K562 (cell line): ENCODE measurements at regions not wholly inside any gene's neighbourhood (a gene's known extent, or its start where the extent isn't known, plus 50 kb on each side); places are given as distances from the start of the nearest gene placed in this dataset.

Source experiments
- ATAC-seq: fragments of 200-7000 bp; cut with Tn5 transposase; 3 replicates; pipeline ENCODE4 v1.9.1; 2020; ENCODE audit warnings: moderate library complexity
- BruUV-seq: library from RNA; stranded (reverse); fragments of 400-500 nt; replicated peaks from 2 replicates; lab custom pipeline; 2021; lab: Mats Ljungman, UMichigan
- CTCF ChIA-PET: fragments of 300-600 bp; formaldehyde crosslinking; extraction: SDS; loops from one replicate; lab custom pipeline; 2021; ENCODE audit warnings: low intra/inter-chr PET ratio; lab: Yijun Ruan, JAX
- POLR2A ChIA-PET: fragments of 300-600, 350-650 bp; sonication (Branson Sonifier 250); formaldehyde crosslinking; extraction: SDS; loops from one replicate; lab custom pipeline; 2021; ENCODE audit warnings: antibody characterized with exemption, inconsistent platforms; lab: Yijun Ruan, JAX
- DNase-seq, 4 experiments: peaks; one replicate each; pipeline versions ENCODE4 v3.0.0 to v3.0.0-alpha.2; 2011 to 2018; ENCODE audit warnings: low spot score in 3 of 4, mixed read lengths in 3 of 4; ENCODE audit errors: extremely low read depth in 1 of 4
- FAIRE-seq: peaks from 2 replicates; lab custom pipeline; 2011; peaks lifted over from hg19 to GRCh38; lab: Jason Lieb, UNC
- H2AFZ ChIP-seq: 2 replicates; pipeline ENCODE4 v1.6.0; 2011; ENCODE audit warnings: low read depth, low read length, control low read depth, inconsistent platforms
- H3K27ac ChIP-seq: fragments of 200-600 bp; 3 replicates; pipeline ENCODE4 v1.8.0; 2011; ENCODE audit warnings: low read depth, mild to moderate bottlenecking, control low read depth, inconsistent platforms, low read length, moderate library complexity, mixed read lengths; ENCODE audit errors: extremely low read depth
- H3K27me3 ChIP-seq, 2 experiments: fragments of 300-600 bp in 1 of 2; 2 replicates in 1 of 2; 3 replicates in 1 of 2; pipeline versions ENCODE4 v1.6.0 to v1.8.0; 2011; ENCODE audit warnings: inconsistent platforms in 2 of 2, low read length in 2 of 2, mild to moderate bottlenecking in 1 of 2, mixed read lengths in 1 of 2, moderate library complexity in 1 of 2; ENCODE audit not compliant: control insufficient read depth in 2 of 2, insufficient read depth in 2 of 2
- H3K36me3 ChIP-seq: fragments of 300-600 bp; 3 replicates; pipeline ENCODE4 v1.8.0; 2011; ENCODE audit warnings: mild to moderate bottlenecking, low read length, inconsistent platforms; ENCODE audit not compliant: control insufficient read depth, insufficient read depth
- H3K4me1 ChIP-seq, 2 experiments: fragments of 200-600 bp in 1 of 2; replicated peaks in 1 of 2; 2 replicates in 1 of 2; 3 replicates in 1 of 2; pipeline versions ENCODE4 v1.5.1 to v1.8.0; 2011; ENCODE audit warnings: inconsistent platforms in 2 of 2, low read length in 2 of 2, mild to moderate bottlenecking in 1 of 2, mixed read lengths in 1 of 2, moderate library complexity in 1 of 2; ENCODE audit not compliant: control insufficient read depth in 2 of 2, insufficient read depth in 2 of 2
- H3K4me2 ChIP-seq: 2 replicates; pipeline ENCODE4 v1.6.1; 2011; ENCODE audit warnings: low read length, control low read depth, inconsistent platforms, mixed read lengths; ENCODE audit not compliant: insufficient read depth
- H3K4me3 ChIP-seq: fragments of 200-600 bp; sonication (generic), shearing (Covaris generic); 2 replicates; pipeline ENCODE4 v1.5.1; 2016; ENCODE audit warnings: control low read depth, inconsistent platforms
- H3K79me2 ChIP-seq: fragments of 200-600 bp; 3 replicates; pipeline ENCODE4 v1.8.0; 2011; ENCODE audit warnings: low read length, inconsistent platforms; ENCODE audit not compliant: control insufficient read depth, insufficient read depth
- H3K9ac ChIP-seq, 2 experiments: 2 replicates each; pipeline versions ENCODE4 v1.6.0 to v1.6.1; 2011; ENCODE audit warnings: low read depth in 2 of 2, low read length in 2 of 2, control low read depth in 1 of 2, inconsistent platforms in 1 of 2, mild to moderate bottlenecking in 1 of 2, mixed read lengths in 1 of 2; ENCODE audit not compliant: insufficient read depth in 1 of 2
- H3K9me1 ChIP-seq: one replicate; pipeline ENCODE4 v1.6.0; 2011; ENCODE audit warnings: inconsistent platforms, mild to moderate bottlenecking, low read length, moderate library complexity; ENCODE audit not compliant: control insufficient read depth, insufficient read depth
- H3K9me3 ChIP-seq: replicated peaks from 2 replicates; pipeline ENCODE4 v1.5.1; 2011; ENCODE audit warnings: low read depth, low read length, inconsistent platforms; ENCODE audit not compliant: control insufficient read depth, insufficient read depth
- H4K20me1 ChIP-seq: replicated peaks from 2 replicates; pipeline ENCODE4 v1.6.1; 2011; ENCODE audit warnings: low read length, inconsistent platforms, mixed read lengths; ENCODE audit not compliant: control insufficient read depth, insufficient read depth
- GATAD2A ChIP-seq: fragments of 450-650 bp; IDR thresholded peaks from 2 replicates; pipeline ENCODE4 v1.6.1; 2017
- ZNF695 ChIP-seq: fragments of 450-650 bp; formaldehyde crosslinking; IDR thresholded peaks from 2 replicates; pipeline ENCODE4 v1.4.0; 2020; ENCODE audit warnings: mild to moderate bottlenecking, moderate library complexity
- WGBS: fragments of 100-300 bp; shearing (Covaris generic); methylation state at CpG from one replicate; pipeline ENCODE4 v1.1.6; 2016; ENCODE audit warnings: low coverage, mixed read lengths; ENCODE audit not compliant: insufficient coverage; ENCODE audit errors: missing lambda C conversion rate; 5-methylcytosine and 5-hydroxymethylcytosine counted together
- in situ Hi-C: fragments of 300-500 bp; cut with MboI; formaldehyde crosslinking; loops from 4 replicates; pipeline ENCODE4 v1.15.0; 2018; ENCODE audit warnings: inconsistent platforms, mixed read lengths
- intact Hi-C: fragments of 100-400 bp; cut with micrococcal nuclease; formaldehyde crosslinking; loops from 2 replicates; pipeline ENCODE4 v1.14.2; 2022
- TF ChIP-seq, protein P1 (sequence below), 2 experiments: IDR thresholded peaks; 2 replicates each; pipeline ENCODE4 v1.6.1; 2012; ENCODE audit warnings: improper control_type of control experiment in 2 of 2, low read depth in 2 of 2, low read length in 2 of 2, borderline replicate concordance in 1 of 2
- TF ChIP-seq, protein P2 (sequence below): IDR thresholded peaks from 3 replicates; pipeline ENCODE4 v1.6.1; 2011; ENCODE audit warnings: borderline replicate concordance, mild to moderate bottlenecking, moderate library complexity; ENCODE audit not compliant: insufficient read length; ENCODE audit errors: extremely low read depth
- TF ChIP-seq, protein P3 (sequence below): sonication (generic); formaldehyde crosslinking; IDR thresholded peaks from 2 replicates; pipeline ENCODE4 v1.8.1; 2023; ENCODE audit warnings: mild to moderate bottlenecking, missing genetic modification reagents
- TF ChIP-seq, protein P4 (sequence below): sonication (generic); formaldehyde crosslinking; IDR thresholded peaks from 2 replicates; pipeline ENCODE4 v1.9.0; 2022; ENCODE audit warnings: mild to moderate bottlenecking, missing genetic modification reagents

DNA sequence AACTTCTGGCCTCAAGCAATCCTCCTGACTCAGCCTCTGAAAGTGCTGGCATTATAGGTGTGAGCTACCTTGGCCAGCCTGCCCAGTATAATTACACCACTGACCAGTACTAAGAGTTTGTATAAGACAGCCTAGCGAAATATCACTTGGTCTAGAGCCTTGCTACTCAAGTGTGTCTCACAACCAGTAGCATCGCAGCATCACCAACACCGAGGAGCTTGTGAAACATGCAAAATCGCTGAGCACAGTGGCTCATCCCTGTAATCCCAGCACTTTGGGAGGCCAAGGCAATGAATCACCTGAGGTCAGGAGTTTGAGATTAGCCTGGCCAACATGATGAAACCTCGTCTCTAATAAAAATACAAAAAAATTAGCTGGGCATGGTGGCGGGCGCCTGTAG, 102.0 kb upstream of the GATB start:
- CTCF ChIA-PET: no interaction called here

DNA sequence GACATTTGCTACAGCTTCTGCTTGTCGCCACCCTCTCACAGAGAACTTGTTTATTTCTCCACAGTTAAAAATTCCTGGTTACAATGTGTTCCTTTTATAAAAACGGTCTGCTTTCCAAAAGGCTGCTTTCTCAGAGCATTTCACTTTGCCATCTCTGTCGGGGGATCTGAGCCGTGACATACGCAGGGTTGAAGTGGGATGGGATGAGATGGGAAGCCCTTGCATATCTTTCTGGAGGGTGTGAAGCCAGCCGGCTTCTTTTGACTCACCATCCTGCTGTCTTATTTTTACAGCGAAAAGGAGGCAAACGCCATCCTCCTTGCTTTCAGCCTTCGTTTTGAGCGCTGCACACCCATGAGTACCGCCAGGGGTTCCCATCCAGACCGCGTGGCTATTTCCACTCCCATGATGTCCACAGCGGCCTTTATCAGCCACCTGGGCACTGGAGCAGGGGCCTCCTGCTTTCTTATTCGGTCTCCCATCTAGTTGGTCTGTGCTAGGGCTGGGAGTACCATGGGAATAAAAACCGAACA, 99.8 kb upstream of the GATB start:
- ChIA-PET CTCF (no interaction called here), POLR2A (no interaction called here)
- no peaks in the 10 kb centered on the region for H3K4me1 ChIP-seq
- whole genome bisulfite sequencing: 2% methylated on average over 16 of the region's 16 CpGs
- BruUV-seq: no TSS peak
- H3K79me2 ChIP-seq: no peaks in the 10 kb centered on the region
- FAIRE-seq (no peak), DNase-seq (no peak), ATAC-seq (no peak)
- intact Hi-C loops (no loop called here), in situ Hi-C loops (no loop called here)
- H3K4me2 ChIP-seq: no peak overlapping the region
- no peak overlapping the region for H3K27ac ChIP-seq
- H2AFZ ChIP-seq: no peak overlapping the region
- no peak overlapping the region for H3K4me3 ChIP-seq
- H4K20me1 ChIP-seq: peaks cover 7% of the 10 kb centered on the region; the same call in 1 of the 2 replicates
- no peaks in the 10 kb centered on the region for H3K36me3 ChIP-seq
- H3K9me3 ChIP-seq: no peaks in the 10 kb centered on the region
- H3K9me1 ChIP-seq: no peaks in the 10 kb centered on the region
- peaks cover 11 to 39% of the 10 kb centered on the region in 2 experiments; a peak in 3 of 5 replicates for H3K27me3 ChIP-seq
- no peak overlapping the region for H3K9ac ChIP-seq
- TF ChIP-seq, protein P1, sequence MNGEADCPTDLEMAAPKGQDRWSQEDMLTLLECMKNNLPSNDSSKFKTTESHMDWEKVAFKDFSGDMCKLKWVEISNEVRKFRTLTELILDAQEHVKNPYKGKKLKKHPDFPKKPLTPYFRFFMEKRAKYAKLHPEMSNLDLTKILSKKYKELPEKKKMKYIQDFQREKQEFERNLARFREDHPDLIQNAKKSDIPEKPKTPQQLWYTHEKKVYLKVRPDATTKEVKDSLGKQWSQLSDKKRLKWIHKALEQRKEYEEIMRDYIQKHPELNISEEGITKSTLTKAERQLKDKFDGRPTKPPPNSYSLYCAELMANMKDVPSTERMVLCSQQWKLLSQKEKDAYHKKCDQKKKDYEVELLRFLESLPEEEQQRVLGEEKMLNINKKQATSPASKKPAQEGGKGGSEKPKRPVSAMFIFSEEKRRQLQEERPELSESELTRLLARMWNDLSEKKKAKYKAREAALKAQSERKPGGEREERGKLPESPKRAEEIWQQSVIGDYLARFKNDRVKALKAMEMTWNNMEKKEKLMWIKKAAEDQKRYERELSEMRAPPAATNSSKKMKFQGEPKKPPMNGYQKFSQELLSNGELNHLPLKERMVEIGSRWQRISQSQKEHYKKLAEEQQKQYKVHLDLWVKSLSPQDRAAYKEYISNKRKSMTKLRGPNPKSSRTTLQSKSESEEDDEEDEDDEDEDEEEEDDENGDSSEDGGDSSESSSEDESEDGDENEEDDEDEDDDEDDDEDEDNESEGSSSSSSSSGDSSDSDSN (IDR thresholded peaks at IDR 0.05; ENCODE audit: borderline replicate concordance in 1 of 2, low read depth in 2 of 2, low read length in 2 of 2): no peak
- TF ChIP-seq, protein P2, sequence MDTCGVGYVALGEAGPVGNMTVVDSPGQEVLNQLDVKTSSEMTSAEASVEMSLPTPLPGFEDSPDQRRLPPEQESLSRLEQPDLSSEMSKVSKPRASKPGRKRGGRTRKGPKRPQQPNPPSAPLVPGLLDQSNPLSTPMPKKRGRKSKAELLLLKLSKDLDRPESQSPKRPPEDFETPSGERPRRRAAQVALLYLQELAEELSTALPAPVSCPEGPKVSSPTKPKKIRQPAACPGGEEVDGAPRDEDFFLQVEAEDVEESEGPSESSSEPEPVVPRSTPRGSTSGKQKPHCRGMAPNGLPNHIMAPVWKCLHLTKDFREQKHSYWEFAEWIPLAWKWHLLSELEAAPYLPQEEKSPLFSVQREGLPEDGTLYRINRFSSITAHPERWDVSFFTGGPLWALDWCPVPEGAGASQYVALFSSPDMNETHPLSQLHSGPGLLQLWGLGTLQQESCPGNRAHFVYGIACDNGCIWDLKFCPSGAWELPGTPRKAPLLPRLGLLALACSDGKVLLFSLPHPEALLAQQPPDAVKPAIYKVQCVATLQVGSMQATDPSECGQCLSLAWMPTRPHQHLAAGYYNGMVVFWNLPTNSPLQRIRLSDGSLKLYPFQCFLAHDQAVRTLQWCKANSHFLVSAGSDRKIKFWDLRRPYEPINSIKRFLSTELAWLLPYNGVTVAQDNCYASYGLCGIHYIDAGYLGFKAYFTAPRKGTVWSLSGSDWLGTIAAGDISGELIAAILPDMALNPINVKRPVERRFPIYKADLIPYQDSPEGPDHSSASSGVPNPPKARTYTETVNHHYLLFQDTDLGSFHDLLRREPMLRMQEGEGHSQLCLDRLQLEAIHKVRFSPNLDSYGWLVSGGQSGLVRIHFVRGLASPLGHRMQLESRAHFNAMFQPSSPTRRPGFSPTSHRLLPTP: no peak
- TF ChIP-seq, protein P3, sequence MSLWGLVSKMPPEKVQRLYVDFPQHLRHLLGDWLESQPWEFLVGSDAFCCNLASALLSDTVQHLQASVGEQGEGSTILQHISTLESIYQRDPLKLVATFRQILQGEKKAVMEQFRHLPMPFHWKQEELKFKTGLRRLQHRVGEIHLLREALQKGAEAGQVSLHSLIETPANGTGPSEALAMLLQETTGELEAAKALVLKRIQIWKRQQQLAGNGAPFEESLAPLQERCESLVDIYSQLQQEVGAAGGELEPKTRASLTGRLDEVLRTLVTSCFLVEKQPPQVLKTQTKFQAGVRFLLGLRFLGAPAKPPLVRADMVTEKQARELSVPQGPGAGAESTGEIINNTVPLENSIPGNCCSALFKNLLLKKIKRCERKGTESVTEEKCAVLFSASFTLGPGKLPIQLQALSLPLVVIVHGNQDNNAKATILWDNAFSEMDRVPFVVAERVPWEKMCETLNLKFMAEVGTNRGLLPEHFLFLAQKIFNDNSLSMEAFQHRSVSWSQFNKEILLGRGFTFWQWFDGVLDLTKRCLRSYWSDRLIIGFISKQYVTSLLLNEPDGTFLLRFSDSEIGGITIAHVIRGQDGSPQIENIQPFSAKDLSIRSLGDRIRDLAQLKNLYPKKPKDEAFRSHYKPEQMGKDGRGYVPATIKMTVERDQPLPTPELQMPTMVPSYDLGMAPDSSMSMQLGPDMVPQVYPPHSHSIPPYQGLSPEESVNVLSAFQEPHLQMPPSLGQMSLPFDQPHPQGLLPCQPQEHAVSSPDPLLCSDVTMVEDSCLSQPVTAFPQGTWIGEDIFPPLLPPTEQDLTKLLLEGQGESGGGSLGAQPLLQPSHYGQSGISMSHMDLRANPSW (CRISPR knock-in tag): no peak

More for the DNA sequence above, 102.0 kb upstream of the GATB start:
- no peaks in the 10 kb centered on the region for H3K36me3 ChIP-seq
- WGBS: 0% methylated on average over 7 of the region's 7 CpGs
- peaks cover 11 to 44% of the 10 kb centered on the region in 2 experiments; a peak in 3 of 5 replicates for H3K27me3 ChIP-seq
- TF ChIP-seq ZNF695 (CRISPR knock-in tag) (no peak), GATAD2A (no peak)
- TF ChIP-seq, protein P4, sequence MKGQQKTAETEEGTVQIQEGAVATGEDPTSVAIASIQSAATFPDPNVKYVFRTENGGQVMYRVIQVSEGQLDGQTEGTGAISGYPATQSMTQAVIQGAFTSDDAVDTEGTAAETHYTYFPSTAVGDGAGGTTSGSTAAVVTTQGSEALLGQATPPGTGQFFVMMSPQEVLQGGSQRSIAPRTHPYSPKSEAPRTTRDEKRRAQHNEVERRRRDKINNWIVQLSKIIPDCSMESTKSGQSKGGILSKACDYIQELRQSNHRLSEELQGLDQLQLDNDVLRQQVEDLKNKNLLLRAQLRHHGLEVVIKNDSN: no peak
- TF ChIP-seq, all 486 proteins: peak for 0
- Histone ChIP-seq H4K20me1 (peaks cover 7% of the 10 kb centered on the region; the same call in 1 of the 2 replicates), H3K9me3 (no peaks in the 10 kb centered on the region), H3K9me1 (no peaks in the 10 kb centered on the region), H3K27ac (no peak overlapping the region), H3K4me2 (no peak overlapping the region), H3K4me1 (no peaks in the 10 kb centered on the region), H2AFZ (no peak overlapping the region), H3K9ac (no peak overlapping the region), H3K4me3 (no peak overlapping the region), H3K79me2 (no peaks in the 10 kb centered on the region)
- no peak for FAIRE-seq
- intact Hi-C loops: no loop called here
- POLR2A ChIA-PET: no interaction called here
- DNase-seq: no peak
- no peak for ATAC-seq
- no TSS peak for BruUV-seq
- in situ Hi-C loops: no loop called here
